ENCODE measurements at regions not wholly inside any gene's neighbourhood (a gene's known extent, or its start where the extent isn't known, plus 50 kb on each side); places are given as distances from the start of the nearest gene placed in this dataset.

DNA sequence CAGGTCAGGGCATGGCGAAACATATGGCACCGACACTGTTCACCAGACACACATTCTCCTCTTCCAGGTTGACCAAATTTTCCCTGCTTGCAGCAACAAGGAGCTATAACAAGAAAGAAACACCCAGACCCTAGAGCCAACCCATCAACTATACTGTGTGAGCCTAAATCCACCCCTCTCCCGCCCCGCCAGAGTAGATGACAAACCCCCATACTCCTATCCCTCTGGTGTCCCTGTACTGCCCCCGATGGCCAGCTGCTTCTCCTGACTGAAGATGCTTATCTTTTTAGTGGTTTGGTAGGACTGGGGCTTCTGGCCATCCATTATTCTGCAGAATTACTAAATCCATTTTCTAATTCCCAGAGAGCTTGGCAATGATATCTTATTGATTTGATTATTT is 70.1 kb upstream of the EEPD1 start:
- Histone ChIP-seq H3K27me3 (ENCODE audit: control insufficient read depth in 2 of 2, insufficient read depth in 2 of 2, low read length in 2 of 2) (peaks cover 14 to 59% of the 10 kb centered on the region in 2 experiments), H3K9ac (ENCODE audit: insufficient read depth in 1 of 2, low read depth in 2 of 2, low read length in 2 of 2) (no peak overlapping the region), H3K9me1 (ENCODE audit: control insufficient read depth, insufficient read depth, low read length) (no peaks in the 10 kb centered on the region), H3K4me3 (no peak overlapping the region), H3K4me1 (replicated peaks in 1 of 2; ENCODE audit: control insufficient read depth in 2 of 2, insufficient read depth in 2 of 2, low read length in 2 of 2) (peaks cover 0 to 13% of the 10 kb centered on the region in 2 experiments; a peak in 2 of 5 replicates), H3K36me3 (ENCODE audit: control insufficient read depth, insufficient read depth, low read length) (no peaks in the 10 kb centered on the region), H3K4me2 (ENCODE audit: insufficient read depth, low read length) (no peak overlapping the region), H3K9me3 (replicated peaks; ENCODE audit: control insufficient read depth, insufficient read depth, low read depth, low read length) (no peaks in the 10 kb centered on the region), H3K27ac (ENCODE audit: extremely low read depth, low read depth, low read length) (no peak overlapping the region), H2AFZ (ENCODE audit: low read depth, low read length) (no peak overlapping the region), H4K20me1 (replicated peaks; ENCODE audit: control insufficient read depth, insufficient read depth, low read length) (no peaks in the 10 kb centered on the region; the same call in 1 of the 2 replicates), H3K79me2 (ENCODE audit: control insufficient read depth, insufficient read depth, low read length) (no peaks in the 10 kb centered on the region)
- BruUV-seq (replicated peaks) = no TSS peak
- DNase-seq (ENCODE audit: extremely low read depth in 1 of 4, low spot score in 3 of 4) = peak in 3 of 4 experiments; percentile 29 to 45 (median 33)
- TF ChIP-seq RAD21 (CRISPR knock-in tag; conservative IDR thresholded peaks at IDR 0.05 in 1 of 2, IDR thresholded peaks at IDR 0.05 in 1 of 2) (peak; percentile 15 to 30; a peak in 1 of 4 replicates), ZBTB49 (CRISPR knock-in tag; IDR thresholded peaks at IDR 0.05; ENCODE audit: borderline replicate concordance) (no peak), VEZF1 (CRISPR knock-in tag; IDR thresholded peaks at IDR 0.05) (peak; percentile 36; the same call in 1 of the 2 replicates), ZNF3 (CRISPR knock-in tag; IDR thresholded peaks at IDR 0.05) (no peak), ZNF347 (CRISPR knock-in tag; IDR thresholded peaks at IDR 0.05; ENCODE audit: low read depth) (no peak)
- TF ChIP-seq, protein P1, sequence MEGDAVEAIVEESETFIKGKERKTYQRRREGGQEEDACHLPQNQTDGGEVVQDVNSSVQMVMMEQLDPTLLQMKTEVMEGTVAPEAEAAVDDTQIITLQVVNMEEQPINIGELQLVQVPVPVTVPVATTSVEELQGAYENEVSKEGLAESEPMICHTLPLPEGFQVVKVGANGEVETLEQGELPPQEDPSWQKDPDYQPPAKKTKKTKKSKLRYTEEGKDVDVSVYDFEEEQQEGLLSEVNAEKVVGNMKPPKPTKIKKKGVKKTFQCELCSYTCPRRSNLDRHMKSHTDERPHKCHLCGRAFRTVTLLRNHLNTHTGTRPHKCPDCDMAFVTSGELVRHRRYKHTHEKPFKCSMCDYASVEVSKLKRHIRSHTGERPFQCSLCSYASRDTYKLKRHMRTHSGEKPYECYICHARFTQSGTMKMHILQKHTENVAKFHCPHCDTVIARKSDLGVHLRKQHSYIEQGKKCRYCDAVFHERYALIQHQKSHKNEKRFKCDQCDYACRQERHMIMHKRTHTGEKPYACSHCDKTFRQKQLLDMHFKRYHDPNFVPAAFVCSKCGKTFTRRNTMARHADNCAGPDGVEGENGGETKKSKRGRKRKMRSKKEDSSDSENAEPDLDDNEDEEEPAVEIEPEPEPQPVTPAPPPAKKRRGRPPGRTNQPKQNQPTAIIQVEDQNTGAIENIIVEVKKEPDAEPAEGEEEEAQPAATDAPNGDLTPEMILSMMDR (IDR thresholded peaks at IDR 0.05 in 2 of 3, conservative IDR thresholded peaks at IDR 0.05 in 1 of 3; ENCODE audit: insufficient read depth in 2 of 3, low read depth in 1 of 3, low read length in 3 of 3) = peak; percentile 12 to 32 (median 26); a peak in 2 of 6 replicates
- FAIRE-seq = no peak
- in situ Hi-C loops (cut with MboI) = no loop called here
- ChIA-PET POLR2A (interaction anchor here (1.3 kb wide), 1 partner anchor 9 kb away, joined by 4 read pairs; no protein-coding TSS in a partner anchor), CTCF (ENCODE audit: low intra/inter-chr PET ratio) (no interaction called here)
- ATAC-seq = peak; percentile 82
- WGBS (ENCODE audit: insufficient coverage, low coverage, missing lambda C conversion rate) = 3% methylated on average over 5 of the region's 5 CpGs
- intact Hi-C loops (cut with micrococcal nuclease) = no loop called here
